ENCODE measurements at regions not wholly inside any gene's neighbourhood (a gene's known extent, or its start where the extent isn't known, plus 50 kb on each side); places are given as distances from the start of the nearest gene placed in this dataset.

GRCh38 chr18:43578706-43579105, 301.4 kb upstream of the SYT4 start:
- Histone ChIP-seq H3K4me1 (ENCODE audit: control insufficient read depth in 2 of 3, insufficient read depth in 2 of 3, low read depth in 1 of 3, low read length in 3 of 3) (no peaks in the 10 kb centered on the region), H3K36me3 (ENCODE audit: control insufficient read depth in 2 of 3, insufficient read depth in 3 of 3, low read length in 3 of 3) (no peaks in the 10 kb centered on the region), H3K4me3 (ENCODE audit: low read length in 3 of 3) (no peak overlapping the region), H3K9ac (ENCODE audit: low read length in 3 of 3) (no peak overlapping the region), H3K27ac (ENCODE audit: low read depth in 2 of 2, low read length in 2 of 2) (no peak overlapping the region), H3K27me3 (ENCODE audit: control insufficient read depth, insufficient read depth, low read length) (no peaks in the 10 kb centered on the region), H3K9me3 (ENCODE audit: control insufficient read depth in 2 of 3, insufficient read depth in 1 of 3, low read length in 3 of 3) (no peaks in the 10 kb centered on the region)
- no peak for FAIRE-seq
- TF ChIP-seq CTCF (IDR thresholded peaks at IDR 0.05; ENCODE audit: borderline replicate concordance, extremely low read depth, insufficient read depth), result no peak
- peak in 2 of 5 donors; percentile 15 to 45 for DNase-seq
- intact Hi-C loops (cut with DNase I), result no loop called here

- DNase-seq (peak in 1 of 5 donors; percentile 14), FAIRE-seq (no peak)
- Histone ChIP-seq H3K27ac (ENCODE audit: low read depth in 2 of 2, low read length in 2 of 2) (no peak overlapping the region), H3K36me3 (ENCODE audit: control insufficient read depth in 2 of 3, insufficient read depth in 3 of 3, low read length in 3 of 3) (no peaks in the 10 kb centered on the region), H3K9me3 (ENCODE audit: control insufficient read depth in 2 of 3, insufficient read depth in 1 of 3, low read length in 3 of 3) (no peaks in the 10 kb centered on the region), H3K9ac (ENCODE audit: low read length in 3 of 3) (no peak overlapping the region), H3K27me3 (ENCODE audit: control insufficient read depth, insufficient read depth, low read length) (no peaks in the 10 kb centered on the region), H3K4me1 (ENCODE audit: control insufficient read depth in 2 of 3, insufficient read depth in 2 of 3, low read depth in 1 of 3, low read length in 3 of 3) (no peaks in the 10 kb centered on the region), H3K4me3 (ENCODE audit: low read length in 3 of 3) (no peak overlapping the region)
- TF ChIP-seq CTCF (IDR thresholded peaks at IDR 0.05; ENCODE audit: borderline replicate concordance, extremely low read depth, insufficient read depth), result no peak
- intact Hi-C loops (cut with DNase I), result no loop called here
Observed at GRCh38 chr18:43581936-43582519, 304.7 kb upstream of the SYT4 start.

GRCh38 chr18:43587538-43588153, 310.4 kb upstream of the SYT4 start:
- no peaks in the 10 kb centered on the region for H3K27me3 ChIP-seq (ENCODE audit: control insufficient read depth, insufficient read depth, low read length)
- H3K27ac ChIP-seq (ENCODE audit: low read depth in 2 of 2, low read length in 2 of 2), result no peak overlapping the region
- intact Hi-C loops (cut with DNase I), result no loop called here
- peak; percentile 70 for TF ChIP-seq CTCF (IDR thresholded peaks at IDR 0.05; ENCODE audit: borderline replicate concordance, extremely low read depth, insufficient read depth)
- no peaks in the 10 kb centered on the region for H3K9me3 ChIP-seq (ENCODE audit: control insufficient read depth in 2 of 3, insufficient read depth in 1 of 3, low read length in 3 of 3)
- H3K4me1 ChIP-seq (ENCODE audit: control insufficient read depth in 2 of 3, insufficient read depth in 2 of 3, low read depth in 1 of 3, low read length in 3 of 3), result no peaks in the 10 kb centered on the region
- H3K36me3 ChIP-seq (ENCODE audit: control insufficient read depth in 2 of 3, insufficient read depth in 3 of 3, low read length in 3 of 3), result no peaks in the 10 kb centered on the region
- no peak overlapping the region for H3K9ac ChIP-seq (ENCODE audit: low read length in 3 of 3)
- H3K4me3 ChIP-seq (ENCODE audit: low read length in 3 of 3), result no peak overlapping the region
- DNase-seq, result peak in 2 of 5 donors; percentile 30 to 63
- FAIRE-seq, result peak; percentile 62

All from kidney (tissue), 13 donors.